DOHH2 (cell line): ENCODE measurements at regions not wholly inside any gene's neighbourhood (a gene's known extent, or its start where the extent isn't known, plus 50 kb on each side); places are given as distances from the start of the nearest gene placed in this dataset.

Source experiments
- H3F3A ChIP-seq: fragments of 200-600 bp; sonication (generic), shearing (Covaris generic); 2 replicates; pipeline ENCODE4 v1.6.0; 2016; ENCODE audit warnings: antibody characterized with exemption, mild to moderate bottlenecking; ENCODE audit not compliant: control insufficient read depth, insufficient read depth
- H3K27ac ChIP-seq: fragments of 200-600 bp; sonication (generic); 2 replicates; pipeline ENCODE4 v1.5.1; 2014; ENCODE audit warnings: low read depth, mild to moderate bottlenecking, low read length, moderate library complexity
- H3K27me3 ChIP-seq: fragments of 200-600 bp; sonication (generic); 2 replicates; pipeline ENCODE4 v1.6.1; 2014; ENCODE audit warnings: mild to moderate bottlenecking, low read length, mixed read lengths; ENCODE audit not compliant: control insufficient read depth
- H3K36me3 ChIP-seq: fragments of 200-600 bp; sonication (generic); 2 replicates; pipeline ENCODE4 v1.6.1; 2014; ENCODE audit warnings: mild to moderate bottlenecking, low read length, moderate library complexity, mixed read lengths; ENCODE audit not compliant: control insufficient read depth
- H3K4me1 ChIP-seq: fragments of 200-600 bp; sonication (generic); 2 replicates; pipeline ENCODE4 v1.6.1; 2014; ENCODE audit warnings: mild to moderate bottlenecking, low read length, mixed read lengths; ENCODE audit not compliant: control insufficient read depth
- H3K4me2 ChIP-seq: fragments of 200-600 bp; sonication (generic); 2 replicates; pipeline ENCODE4 v1.6.0; 2014; ENCODE audit warnings: mild to moderate bottlenecking, low read length, moderate library complexity
- H3K4me3 ChIP-seq: fragments of 200-600 bp; sonication (generic); 2 replicates; pipeline ENCODE4 v1.5.1; 2014; ENCODE audit warnings: mild to moderate bottlenecking, low read length, mixed read lengths
- H3K79me2 ChIP-seq: fragments of 200-600 bp; sonication (generic); 2 replicates; pipeline ENCODE4 v1.6.1; 2014; ENCODE audit warnings: mild to moderate bottlenecking, low read length, mixed read lengths; ENCODE audit not compliant: control insufficient read depth
- H3K9me2 ChIP-seq: fragments of 200-600 bp; sonication (generic); replicated peaks from 2 replicates; pipeline ENCODE4 v1.6.1; 2014; ENCODE audit warnings: mild to moderate bottlenecking, low read length, mixed read lengths; ENCODE audit not compliant: control insufficient read depth
- H3K9me3 ChIP-seq: fragments of 200-600 bp; sonication (generic); 2 replicates; pipeline ENCODE4 v1.6.1; 2014; ENCODE audit warnings: antibody characterized with exemption, low read length, mixed read lengths; ENCODE audit not compliant: control insufficient read depth, insufficient read depth
- H4K20me1 ChIP-seq: fragments of 200-600 bp; sonication (generic); 2 replicates; pipeline ENCODE4 v1.6.0; 2014; ENCODE audit warnings: low read depth, mild to moderate bottlenecking, antibody characterized with exemption, low read length, moderate library complexity; ENCODE audit not compliant: control insufficient read depth, insufficient read depth
- CTCF ChIP-seq: fragments of 200-600 bp; sonication (generic); IDR thresholded peaks from one replicate; pipeline ENCODE4 v1.5.1; 2014; ENCODE audit warnings: antibody characterized with exemption, mild to moderate bottlenecking, low read depth, low read length; ENCODE audit not compliant: poor library complexity, severe bottlenecking
- EZH2phosphoT487 ChIP-seq: fragments of 200-600 bp; sonication (generic); IDR thresholded peaks from 2 replicates; pipeline ENCODE4 v1.6.1; 2017; ENCODE audit warnings: borderline replicate concordance, mild to moderate bottlenecking, antibody characterized with exemption, low read length, moderate library complexity, mixed read lengths

- no peak overlapping the region for H3K4me2 ChIP-seq
- no peaks in the 10 kb centered on the region for H4K20me1 ChIP-seq
- no peak overlapping the region for H3K4me3 ChIP-seq
- H3K9me3 ChIP-seq = no peaks in the 10 kb centered on the region
- TF ChIP-seq CTCF = no peak
- no peaks in the 10 kb centered on the region for H3K79me2 ChIP-seq
- H3K27me3 ChIP-seq = no peaks in the 10 kb centered on the region
- H3K27ac ChIP-seq = no peak overlapping the region
- H3K9me2 ChIP-seq = no peaks in the 10 kb centered on the region
- no peaks in the 10 kb centered on the region for H3K36me3 ChIP-seq
- no peaks in the 10 kb centered on the region for H3K4me1 ChIP-seq
- H3F3A ChIP-seq = no peaks in the 10 kb centered on the region
Observed at GRCh38 chr3:139117136-139117675, 72.5 kb upstream of the PRR23C start.

GRCh38 chr3:139117883-139118760 is 73.4 kb upstream of the PRR23C start:
- H3K9me2 ChIP-seq = no peaks in the 10 kb centered on the region
- no peaks in the 10 kb centered on the region for H3K9me3 ChIP-seq
- no peaks in the 10 kb centered on the region for H3F3A ChIP-seq
- no peaks in the 10 kb centered on the region for H3K79me2 ChIP-seq
- no peaks in the 10 kb centered on the region for H3K27me3 ChIP-seq
- no peaks in the 10 kb centered on the region for H4K20me1 ChIP-seq
- H3K36me3 ChIP-seq = no peaks in the 10 kb centered on the region
- H3K4me3 ChIP-seq = no peak overlapping the region
- H3K27ac ChIP-seq = no peak overlapping the region
- TF ChIP-seq EZH2phosphoT487 = no peak
- no peaks in the 10 kb centered on the region for H3K4me1 ChIP-seq
- no peak overlapping the region for H3K4me2 ChIP-seq

- H3K9me3 ChIP-seq = no peaks in the 10 kb centered on the region
- H3K36me3 ChIP-seq = no peaks in the 10 kb centered on the region
- H3K79me2 ChIP-seq = no peaks in the 10 kb centered on the region
- no peaks in the 10 kb centered on the region for H3K9me2 ChIP-seq
- H3K27ac ChIP-seq = no peak overlapping the region
- no peak overlapping the region for H3K4me3 ChIP-seq
- H3F3A ChIP-seq = no peaks in the 10 kb centered on the region
- H3K4me1 ChIP-seq = no peaks in the 10 kb centered on the region
- H4K20me1 ChIP-seq = no peaks in the 10 kb centered on the region
- H3K4me2 ChIP-seq = no peak overlapping the region
- no peak for TF ChIP-seq EZH2phosphoT487
- no peak for TF ChIP-seq CTCF
- no peaks in the 10 kb centered on the region for H3K27me3 ChIP-seq
Observed at GRCh38 chr3:139118835-139119234, 74.1 kb upstream of the PRR23C start.

- Histone ChIP-seq H3K9me2 (no peaks in the 10 kb centered on the region), H3K4me2 (no peak overlapping the region), H3K79me2 (no peaks in the 10 kb centered on the region)
Observed at GRCh38 chr3:139119331-139120025, 74.8 kb upstream of the PRR23C start.

More at GRCh38 chr3:139119331-139120025, 74.8 kb upstream of the PRR23C start:
- H3K4me3 ChIP-seq = no peak overlapping the region
- H4K20me1 ChIP-seq = no peaks in the 10 kb centered on the region
- TF ChIP-seq EZH2phosphoT487 (no peak), CTCF (no peak)
- H3K27me3 ChIP-seq = no peaks in the 10 kb centered on the region
- H3K4me1 ChIP-seq = no peaks in the 10 kb centered on the region
- H3F3A ChIP-seq = no peaks in the 10 kb centered on the region
- H3K9me3 ChIP-seq = no peaks in the 10 kb centered on the region
- no peaks in the 10 kb centered on the region for H3K36me3 ChIP-seq
- H3K27ac ChIP-seq = no peak overlapping the region
